Stimulated activated CD4-positive, alpha-beta T cell treated with anti-CD3 and anti-CD28 coated beads, Interleukin-2, amount 100 ng/mL, for 48 hours (primary cell): ENCODE measurements at regions not wholly inside any gene's neighbourhood (a gene's known extent, or its start where the extent isn't known, plus 50 kb on each side); places are given as distances from the start of the nearest gene placed in this dataset.
"Not testable (repeated sequence)": the region's sequence is repeated elsewhere in the genome, so short reads cannot be mapped to it uniquely, and the experiment has no call there.

ENCODE experiments used
- DNase-seq, 2 donors: peaks; one replicate each; pipeline ENCODE4 v3.0.0-alpha.2; 2020

GRCh38 chr13:64579331-64579730, 2650.8 kb downstream of the PCDH9 start:
- DNase-seq: no peak

DNA sequence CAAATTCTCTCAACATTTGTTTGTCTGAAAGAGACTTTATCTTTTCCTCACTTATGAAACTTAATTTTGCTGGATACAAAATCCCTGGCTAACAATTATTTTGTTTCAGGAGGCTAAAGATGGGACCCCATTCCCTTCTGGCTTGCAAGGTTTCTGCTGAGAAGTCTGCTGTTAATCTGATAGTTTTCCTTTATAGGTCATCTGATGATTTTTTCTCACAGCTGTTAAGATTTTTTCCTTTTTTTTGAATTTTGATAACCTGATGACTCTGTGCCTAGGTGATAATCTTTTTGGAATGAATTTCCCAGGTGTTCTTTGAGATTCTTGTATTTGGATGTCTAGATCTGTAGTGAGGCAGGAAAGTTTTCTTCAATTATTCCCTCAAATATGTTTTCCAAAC, 2661.4 kb downstream of the PCDH9 start:
- no peak for DNase-seq

DNA sequence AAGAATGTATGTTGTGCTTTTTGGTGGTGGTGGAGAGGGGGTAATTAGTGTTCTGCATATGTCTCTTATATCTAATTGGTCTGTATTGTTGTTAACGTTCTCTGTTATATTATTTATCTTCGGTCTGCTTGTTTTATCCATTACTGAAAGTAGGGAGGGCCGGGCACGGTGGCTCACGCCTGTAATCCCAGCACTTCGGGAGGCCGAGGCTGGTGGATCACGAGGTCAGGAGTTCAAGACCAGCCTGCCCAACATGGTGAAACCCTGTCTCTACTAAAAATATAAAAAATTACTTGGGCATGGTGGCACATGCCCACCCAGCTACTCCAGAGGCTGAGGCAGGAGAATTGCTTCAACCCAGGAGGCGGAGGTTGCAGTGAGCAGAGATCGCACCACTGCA, 2672.1 kb downstream of the PCDH9 start:
- DNase-seq: not testable (repeated sequence)

DNA sequence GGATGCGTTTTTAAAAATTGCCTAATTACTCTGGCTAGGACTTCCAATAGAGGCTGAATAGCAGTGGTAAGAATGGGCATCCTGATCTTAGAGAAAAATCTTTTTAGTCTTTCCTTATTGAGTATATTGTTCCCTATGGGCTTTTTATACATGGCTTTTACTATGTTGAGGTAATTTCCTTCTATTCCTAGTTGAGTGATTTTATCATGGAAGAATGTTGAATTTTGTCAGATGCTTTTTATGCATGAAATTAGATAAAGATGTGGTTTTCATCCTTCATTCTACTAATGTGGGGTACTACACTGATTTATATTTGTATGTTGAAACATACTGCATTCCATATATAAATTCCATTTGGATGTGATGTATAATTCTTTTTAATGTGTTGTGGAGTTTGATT, 2673.8 kb downstream of the PCDH9 start:
- no peak for DNase-seq

DNA sequence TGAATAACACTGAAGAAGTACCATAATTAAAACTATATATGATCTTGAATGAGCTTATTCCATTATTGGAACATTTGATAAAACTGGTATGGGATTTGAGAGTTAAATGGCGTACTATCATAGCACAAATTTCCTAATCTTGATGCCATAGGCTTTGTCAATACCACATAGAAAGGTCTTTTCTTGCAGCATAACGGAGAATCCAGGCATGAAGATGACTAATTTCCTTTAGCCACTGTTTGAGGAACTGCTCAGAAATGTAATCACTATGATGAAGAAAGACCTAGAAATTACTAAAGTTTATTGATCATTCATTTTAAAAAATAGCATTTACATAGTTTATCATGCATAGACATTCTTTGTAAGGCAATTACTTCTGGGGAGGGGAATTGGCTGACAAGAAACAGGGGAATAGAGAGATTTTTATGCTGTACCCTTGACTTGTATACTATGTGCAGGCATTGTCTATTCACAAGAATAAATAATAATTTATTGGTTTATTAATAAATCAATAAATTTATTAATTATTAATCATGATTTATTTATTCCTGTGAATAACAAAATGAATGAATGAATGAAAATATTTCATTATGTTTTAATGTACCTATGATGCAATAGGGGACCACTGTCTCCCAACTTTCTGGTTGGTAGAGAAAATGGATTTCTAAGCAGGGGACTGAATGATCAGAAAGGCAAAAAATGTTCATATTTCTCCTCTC, 2676.6 kb downstream of the PCDH9 start:
- no peak for DNase-seq

GRCh38 chr13:64551755-64552154, 2678.4 kb downstream of the PCDH9 start:
- DNase-seq: no peak

DNA sequence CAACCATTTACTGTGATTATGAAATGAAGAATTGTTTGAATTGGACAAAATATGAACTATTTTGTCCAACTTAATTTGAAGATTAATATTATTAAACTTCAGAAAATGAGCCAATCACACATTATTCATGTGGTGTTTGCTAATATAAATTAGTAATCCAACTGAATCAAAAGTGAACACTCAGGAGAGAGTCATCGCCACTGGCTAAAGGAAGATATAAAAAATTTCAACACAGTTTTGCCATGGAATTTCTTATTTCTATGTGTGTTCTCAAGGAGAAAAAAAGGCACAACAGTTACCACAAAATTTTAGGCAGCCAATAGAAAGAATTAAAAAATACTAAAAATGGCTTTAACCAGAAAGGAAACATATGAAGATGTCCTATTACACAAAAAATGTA, 2683.8 kb downstream of the PCDH9 start:
- no peak for DNase-seq

- DNase-seq: no peak
These were observed 2689.2 kb downstream of the PCDH9 start for GRCh38 chr13:64540976-64541375.

DNA sequence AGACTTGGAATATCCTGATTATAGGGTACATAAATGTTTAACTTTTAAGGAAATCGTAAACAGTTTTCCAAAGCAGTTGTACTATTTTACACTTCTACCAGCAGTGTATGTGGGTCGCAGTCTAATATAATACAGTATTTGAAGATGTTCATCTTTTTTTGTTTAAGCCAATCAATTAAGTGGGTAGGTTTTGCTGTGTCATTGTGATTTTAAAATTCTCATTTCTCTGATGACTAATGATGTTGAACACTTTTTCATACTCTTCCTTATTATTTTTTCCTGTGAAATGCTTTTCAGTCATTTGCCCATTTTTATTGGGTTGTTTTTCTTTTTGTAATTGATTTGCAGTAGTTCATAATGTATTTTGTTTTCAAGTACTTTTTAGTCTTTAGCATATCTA, 2689.7 kb downstream of the PCDH9 start:
- no peak for DNase-seq

- no peak for DNase-seq
These were observed 2691.4 kb downstream of the PCDH9 start for GRCh38 chr13:64538711-64539110.

DNA sequence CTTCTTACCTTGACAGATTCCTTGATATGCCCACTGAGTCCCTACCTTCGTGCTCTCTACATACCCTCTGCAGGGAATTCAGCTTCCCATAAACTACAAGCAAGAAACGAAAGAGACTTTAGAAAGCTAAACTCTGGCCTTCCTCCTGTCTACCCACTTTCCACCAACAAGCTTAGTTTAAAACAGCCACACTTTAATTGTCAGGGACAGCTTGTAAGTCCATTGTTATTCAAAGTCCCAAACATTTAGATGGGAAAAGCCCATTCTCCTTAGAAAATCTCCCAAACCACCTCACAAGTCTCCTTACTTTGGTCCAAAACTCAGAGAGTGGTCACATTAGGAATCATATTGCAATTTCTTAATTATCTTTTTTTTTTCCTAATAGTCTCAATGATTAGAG, 2695.8 kb downstream of the PCDH9 start:
- no peak for DNase-seq

DNA sequence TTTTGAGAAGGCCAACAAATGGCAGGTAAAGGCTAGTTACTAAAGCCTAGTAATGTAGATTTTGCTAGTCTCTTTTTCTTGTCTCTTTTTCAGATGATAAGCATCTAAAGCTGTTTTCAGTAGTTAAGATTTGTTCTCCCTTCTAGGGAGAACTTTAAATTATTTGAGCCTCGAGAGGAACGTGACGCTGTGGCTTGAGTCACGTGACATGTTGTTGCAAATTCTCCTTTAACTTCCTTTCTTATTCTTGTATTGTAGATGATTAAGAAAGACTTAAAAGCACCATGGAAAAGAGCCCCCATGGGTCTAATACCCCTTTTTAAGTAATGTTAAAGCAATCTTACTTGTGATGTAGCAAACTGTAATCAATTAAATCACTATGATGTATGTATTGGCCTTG, 2698.7 kb downstream of the PCDH9 start:
- DNase-seq: no peak

- peak in 1 of 2 donors; percentile 2 for DNase-seq
These were observed 2700.2 kb downstream of the PCDH9 start for GRCh38 chr13:64529874-64530485.

DNA sequence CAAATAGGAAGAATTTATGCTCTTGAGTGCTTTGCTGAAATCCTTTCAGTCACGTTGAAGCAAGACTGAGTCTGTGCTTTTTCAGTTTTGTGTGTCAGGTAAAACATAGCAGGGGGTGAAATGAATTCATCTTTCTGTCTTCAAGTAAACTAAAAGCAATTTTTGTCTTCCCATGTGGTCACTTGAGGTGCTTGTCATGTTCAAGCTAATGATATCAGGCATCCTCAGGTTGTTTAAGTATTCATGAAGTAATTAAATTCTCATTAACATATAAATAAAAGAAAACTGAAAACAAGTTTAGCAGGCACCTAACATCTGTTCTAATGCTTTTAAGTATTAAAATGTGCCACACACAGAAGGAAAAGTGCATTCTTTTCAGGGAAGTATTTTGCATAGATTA, 2701.3 kb downstream of the PCDH9 start:
- DNase-seq: no peak

DNA sequence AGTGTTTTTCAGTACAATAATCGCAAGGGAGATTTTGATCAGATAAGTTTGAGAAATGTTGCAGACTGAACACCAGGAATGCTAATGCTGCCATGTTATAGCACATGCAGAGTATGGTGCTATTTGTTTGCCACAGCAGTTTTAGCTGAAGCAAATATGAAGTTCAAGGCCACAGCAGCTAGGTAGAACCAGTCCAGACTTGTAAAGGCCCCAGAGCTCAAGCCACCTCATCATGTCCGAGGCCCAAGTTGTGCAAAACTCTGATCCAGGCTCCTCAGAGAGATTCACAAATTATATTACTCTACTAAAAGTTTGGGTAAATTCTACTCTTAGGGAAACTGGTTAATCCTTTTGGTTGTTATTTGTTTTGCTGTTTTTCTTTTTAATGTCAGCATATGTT, 2702.6 kb downstream of the PCDH9 start:
- DNase-seq: no peak

DNA sequence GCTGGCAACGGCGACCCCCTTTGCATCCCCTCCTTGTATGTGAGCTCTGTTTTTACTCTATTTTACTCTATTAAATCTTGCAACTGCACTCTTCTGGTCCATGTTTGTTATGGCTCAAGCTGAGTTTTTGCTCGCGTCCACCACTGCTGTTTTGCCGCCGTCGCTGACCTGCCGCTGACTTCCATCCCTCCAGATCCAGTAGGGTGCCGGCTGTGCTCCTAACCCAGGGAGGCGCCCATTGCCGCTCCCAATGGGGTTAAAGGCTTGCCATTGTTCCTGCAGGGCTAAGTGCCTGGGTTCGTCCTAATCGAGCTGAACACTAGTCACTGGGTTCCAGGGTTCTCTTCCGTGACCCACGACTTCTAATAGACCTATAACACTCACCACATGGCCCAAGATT, 2704.4 kb downstream of the PCDH9 start:
- no peak for DNase-seq

DNA sequence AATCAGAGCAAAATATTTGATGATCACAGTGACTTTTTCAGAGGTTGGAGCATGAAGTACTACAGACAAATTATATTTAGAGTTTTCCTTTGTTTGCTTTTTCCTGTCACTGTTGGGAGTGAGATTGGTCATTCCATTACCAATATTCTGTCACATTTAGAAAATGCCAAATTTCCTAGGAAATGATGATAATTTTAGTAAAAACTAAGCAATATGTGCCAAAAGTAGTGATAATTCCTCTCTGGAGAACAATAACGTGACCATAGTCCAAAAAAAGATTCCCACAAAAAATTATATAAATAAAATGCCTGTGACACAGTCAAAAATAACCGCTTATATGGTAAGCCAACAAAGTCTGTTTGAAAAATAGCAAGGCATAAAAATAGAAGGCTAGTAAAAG, 2719.4 kb downstream of the PCDH9 start:
- no peak for DNase-seq

DNA sequence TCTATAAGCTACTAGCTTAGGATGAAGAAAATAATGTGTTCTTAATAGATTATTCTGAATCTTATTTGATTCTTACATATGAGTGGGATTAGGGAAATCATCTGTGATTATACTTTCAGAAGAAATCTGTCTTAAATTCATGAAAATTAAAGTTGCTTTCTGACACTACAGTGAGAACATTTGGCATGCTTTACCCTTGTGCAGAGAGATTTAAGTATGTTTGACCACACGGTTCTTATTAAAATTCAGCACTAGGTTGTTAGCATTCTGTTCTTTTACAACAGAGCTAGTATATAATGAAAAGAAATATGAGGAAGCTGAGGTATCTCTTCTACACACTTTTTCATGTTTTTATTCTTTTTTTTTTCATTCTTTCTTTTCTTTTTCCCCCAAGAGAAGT, 2723.9 kb downstream of the PCDH9 start:
- DNase-seq: no peak

- no peak for DNase-seq
These were observed 2724.7 kb downstream of the PCDH9 start for GRCh38 chr13:64505336-64505910.

DNA sequence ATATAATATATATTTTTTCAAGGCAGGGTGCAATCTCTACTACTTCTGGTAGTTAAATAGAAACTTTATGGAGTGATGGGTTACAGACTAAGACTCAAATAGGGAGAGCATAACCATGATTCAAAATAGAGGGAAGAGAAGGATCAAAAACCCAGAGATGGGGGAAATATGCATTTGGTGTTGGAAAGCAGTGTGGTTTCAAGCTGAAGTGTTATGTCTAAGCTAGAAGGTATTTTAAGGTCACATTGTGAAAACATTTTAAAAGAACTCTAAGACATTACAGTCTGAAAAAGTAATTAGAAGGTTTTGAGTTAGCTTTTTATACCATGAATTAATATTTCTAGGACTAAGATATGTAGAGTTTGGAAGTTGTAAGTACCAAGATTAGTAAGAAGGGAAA, 2741.4 kb downstream of the PCDH9 start:
- DNase-seq: no peak

DNA sequence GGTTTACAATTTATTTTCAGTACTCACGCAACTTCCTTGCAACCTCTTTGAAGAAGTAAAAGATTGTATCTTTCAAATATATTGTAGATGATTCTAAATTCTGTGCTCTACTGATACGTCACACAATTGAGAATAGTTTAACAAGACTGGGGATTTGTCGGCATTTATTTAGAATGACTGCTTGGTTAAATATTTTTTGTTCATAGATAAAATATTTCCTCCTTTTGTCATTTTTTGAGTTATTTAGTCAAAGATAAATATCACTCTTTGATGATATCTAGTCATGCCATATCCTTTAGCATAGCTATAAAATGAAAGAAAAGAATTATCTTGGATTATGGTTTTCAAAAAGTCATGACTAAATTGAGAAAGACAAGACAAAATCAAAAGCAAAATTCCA, 2747.8 kb downstream of the PCDH9 start:
- no peak for DNase-seq

GRCh38 chr13:64480672-64481071, 2749.5 kb downstream of the PCDH9 start:
- no peak for DNase-seq

DNA sequence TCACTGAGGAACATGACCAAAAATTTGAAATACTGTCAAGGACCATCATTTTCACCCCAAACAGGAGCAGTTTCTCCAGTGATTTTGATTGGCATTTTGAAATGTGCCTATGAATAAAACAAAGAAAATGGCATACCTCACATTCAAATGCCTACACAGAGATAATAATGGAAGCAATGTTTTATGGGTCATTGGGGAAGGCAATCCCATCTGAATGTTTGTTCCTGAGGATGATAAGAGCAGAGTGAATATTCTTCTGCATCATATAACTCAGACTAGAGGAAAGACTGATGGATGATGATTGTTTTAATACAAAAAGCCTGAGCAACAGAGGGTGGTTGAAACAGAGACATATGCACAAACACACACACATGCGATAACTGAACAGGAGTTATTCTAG, 2749.9 kb downstream of the PCDH9 start:
- no peak for DNase-seq

DNA sequence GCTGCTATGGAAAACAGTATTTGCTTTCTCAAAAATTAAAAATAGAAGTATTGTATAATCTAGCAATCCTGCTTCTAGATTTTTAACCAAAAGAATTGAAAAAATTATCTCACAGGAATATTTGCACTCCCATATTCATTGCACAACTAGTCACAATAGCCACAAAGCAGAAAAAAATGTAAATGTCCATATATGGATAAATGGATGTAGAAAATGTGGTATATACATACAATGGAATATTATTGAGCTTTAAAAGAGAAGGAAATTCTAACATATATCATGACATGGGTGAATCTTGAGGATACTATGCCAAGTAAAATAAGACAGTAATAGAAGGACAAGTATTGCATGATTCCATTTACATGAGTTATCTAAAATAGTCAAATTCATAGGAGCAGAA, 2753.0 kb downstream of the PCDH9 start:
- no peak for DNase-seq
